HG03159 (cell line): ENCODE measurements at regions not wholly inside any gene's neighbourhood (a gene's known extent, or its start where the extent isn't known, plus 50 kb on each side); places are given as distances from the start of the nearest gene placed in this dataset.
"Not testable (repeated sequence)": the region's sequence is repeated elsewhere in the genome, so short reads cannot be mapped to it uniquely, and the experiment has no call there.

ENCODE experiments used
- ATAC-seq: cut with Tn5 transposase; IDR thresholded peaks from one replicate; pipeline ENCODE4 v1.9.1; 2021; ENCODE audit warnings: mild to moderate bottlenecking, moderate library complexity; ENCODE audit not compliant: unreplicated experiment

- no peak for ATAC-seq
Measured at GRCh38 chr12:42030588-42030987, 114.1 kb downstream of the GXYLT1 start.

GRCh38 chr12:42027546-42027945 is 117.1 kb downstream of the GXYLT1 start:
- no peak for ATAC-seq

DNA sequence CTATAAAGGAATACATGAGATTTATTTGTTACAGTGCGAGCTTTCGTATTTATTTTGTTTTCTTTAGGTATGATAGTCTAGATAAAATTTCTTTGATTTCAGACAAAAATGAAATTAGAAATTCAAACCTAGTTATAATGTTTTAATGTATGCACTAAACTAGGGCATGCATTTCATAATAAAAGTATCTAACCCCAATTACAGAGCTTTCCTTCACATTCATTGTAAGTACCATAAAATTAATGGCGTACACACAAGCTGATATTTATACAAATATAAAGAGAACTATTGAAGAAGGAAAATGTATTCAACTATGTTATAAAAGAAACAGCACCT is 120.2 kb downstream of the GXYLT1 start:
- no peak for ATAC-seq

- ATAC-seq = peak; percentile 84
Measured at GRCh38 chr12:42023733-42024494, 120.8 kb downstream of the GXYLT1 start.

DNA sequence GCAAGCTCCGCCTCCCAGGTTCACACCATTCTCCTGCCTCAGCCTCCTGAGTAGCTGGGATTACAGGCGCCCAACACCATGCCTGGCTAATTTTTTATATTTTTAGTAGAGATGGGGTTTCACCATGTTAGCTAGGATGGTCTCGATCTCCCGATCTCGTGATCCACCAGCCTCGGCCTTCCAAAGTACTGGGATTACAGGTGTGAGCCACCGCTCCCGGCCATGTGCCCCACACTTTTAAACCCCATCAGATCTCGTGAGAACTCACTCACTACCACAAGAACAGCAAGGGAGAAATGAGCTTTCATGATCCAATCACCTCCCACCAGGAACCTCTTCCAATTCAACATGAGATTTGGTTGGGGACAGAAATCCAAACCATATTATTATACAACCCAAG is 122.7 kb downstream of the GXYLT1 start:
- not testable (repeated sequence) for ATAC-seq

DNA sequence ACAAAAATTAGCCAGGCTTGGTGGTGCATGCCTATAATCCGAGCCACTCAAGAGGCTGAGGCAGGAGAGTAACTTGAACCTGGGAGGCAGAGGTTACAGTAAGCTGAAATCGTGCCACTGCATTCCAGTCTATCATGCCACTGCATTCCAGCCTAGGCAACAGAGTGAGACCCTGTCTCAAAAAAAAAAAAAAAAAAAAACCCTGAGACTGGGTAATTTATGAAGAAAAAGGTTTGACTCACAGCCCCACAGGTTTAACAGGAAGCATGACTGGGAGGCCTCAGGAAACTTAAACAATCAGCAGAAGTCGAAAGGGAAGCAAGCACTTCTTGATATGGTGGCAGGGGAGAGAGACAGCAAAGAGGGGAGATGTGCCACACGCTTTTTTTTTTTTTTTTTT is 123.2 kb downstream of the GXYLT1 start:
- no peak for ATAC-seq

- no peak for ATAC-seq
Measured at GRCh38 chr12:42020226-42020625, 124.4 kb downstream of the GXYLT1 start.

DNA sequence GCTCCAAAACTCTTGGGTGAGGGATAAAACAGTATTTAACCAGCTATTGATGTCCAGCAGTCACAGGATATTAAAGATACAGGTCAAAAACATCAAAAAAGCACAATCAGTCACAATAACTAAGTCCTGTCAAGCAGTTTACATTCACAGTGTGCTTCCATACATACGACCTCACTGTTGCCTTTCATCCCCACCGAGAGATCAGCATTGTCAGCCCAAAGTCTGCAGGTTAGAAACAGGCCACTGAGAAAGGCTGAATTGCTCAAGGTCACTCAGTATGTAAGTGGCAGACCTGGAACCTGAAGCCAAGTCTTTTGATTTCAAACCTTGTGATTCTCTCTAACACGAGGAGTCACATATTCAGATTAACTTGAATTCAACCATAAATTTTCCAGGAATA is 124.9 kb downstream of the GXYLT1 start:
- ATAC-seq = no peak

DNA sequence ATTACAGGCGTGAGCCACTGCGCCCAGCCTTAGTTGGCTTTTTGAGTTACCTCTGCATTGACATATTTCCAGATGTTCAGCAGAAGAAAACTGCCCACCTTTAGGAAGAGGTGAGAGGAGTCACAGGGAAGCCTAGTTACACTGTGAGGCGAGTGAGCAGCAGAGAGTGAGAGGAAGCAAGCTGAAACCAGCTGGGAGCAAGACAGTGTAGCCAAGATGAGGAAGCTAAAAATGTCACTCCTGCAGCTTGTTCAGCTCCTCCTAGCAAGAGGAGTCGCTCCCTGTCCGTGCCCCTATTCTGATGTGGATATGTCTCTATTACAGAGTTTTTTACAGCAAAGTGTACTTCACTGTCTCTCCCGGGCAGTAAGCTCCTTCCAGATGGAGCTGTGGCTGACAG is 127.6 kb downstream of the GXYLT1 start:
- ATAC-seq = peak; percentile 45

GRCh38 chr12:42015051-42015461 is 129.6 kb downstream of the GXYLT1 start:
- no peak for ATAC-seq

DNA sequence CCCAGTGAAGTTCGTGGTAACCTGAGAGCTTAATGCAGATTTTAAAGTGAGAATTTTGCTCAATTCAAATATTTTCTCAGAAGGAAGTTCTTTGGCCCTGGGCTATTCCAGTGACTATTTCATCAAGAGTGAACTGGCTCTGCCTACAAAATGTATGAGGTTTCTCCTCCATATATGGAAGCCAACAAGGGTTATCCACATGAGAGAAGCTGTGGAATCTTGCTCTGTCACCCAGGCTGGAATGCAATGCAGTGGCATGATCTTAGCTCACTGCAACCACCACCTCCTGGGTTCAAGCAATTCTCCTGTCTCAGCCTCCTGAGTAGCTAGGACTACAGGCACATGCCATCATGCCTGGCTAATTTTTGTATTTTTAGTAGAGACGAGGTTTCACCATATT is 132.2 kb downstream of the GXYLT1 start:
- ATAC-seq = not testable (repeated sequence)

DNA sequence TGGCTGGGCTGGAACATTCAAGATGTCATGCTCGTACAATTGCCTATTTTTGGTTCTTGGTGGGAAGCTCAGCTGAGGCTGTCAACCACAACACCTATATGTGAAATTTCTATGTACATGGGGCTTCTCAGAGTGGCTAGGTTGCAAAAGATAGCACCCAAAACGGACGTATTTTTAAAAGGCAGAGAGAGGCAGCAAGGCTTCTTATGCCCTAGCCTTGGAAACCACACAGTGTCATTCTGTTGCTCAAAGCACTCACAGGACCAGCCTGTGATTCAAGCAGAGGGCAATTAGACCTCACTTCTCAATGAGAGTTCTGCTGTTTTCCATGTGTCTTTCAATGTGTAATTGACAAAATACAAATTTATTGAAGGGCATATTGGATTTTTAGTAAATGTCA is 134.0 kb downstream of the GXYLT1 start:
- ATAC-seq = no peak

DNA sequence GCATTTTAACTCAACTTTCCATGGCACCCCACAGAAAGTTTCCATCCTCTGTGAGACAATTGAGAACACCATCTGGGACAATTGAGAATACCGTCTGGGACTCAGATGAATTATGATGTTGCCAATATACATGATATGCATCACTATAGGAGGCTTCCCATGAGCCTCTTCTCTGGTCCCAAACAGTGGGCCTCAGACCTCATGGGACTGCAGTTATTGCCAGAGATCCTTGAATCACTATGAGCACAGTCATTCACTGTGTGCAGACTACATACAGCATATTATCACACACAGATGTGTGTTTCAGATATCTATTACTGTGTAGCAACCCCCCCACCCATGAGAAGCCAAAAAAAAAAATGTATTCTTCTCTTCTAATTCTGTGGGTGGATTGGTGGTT is 134.4 kb downstream of the GXYLT1 start:
- no peak for ATAC-seq

DNA sequence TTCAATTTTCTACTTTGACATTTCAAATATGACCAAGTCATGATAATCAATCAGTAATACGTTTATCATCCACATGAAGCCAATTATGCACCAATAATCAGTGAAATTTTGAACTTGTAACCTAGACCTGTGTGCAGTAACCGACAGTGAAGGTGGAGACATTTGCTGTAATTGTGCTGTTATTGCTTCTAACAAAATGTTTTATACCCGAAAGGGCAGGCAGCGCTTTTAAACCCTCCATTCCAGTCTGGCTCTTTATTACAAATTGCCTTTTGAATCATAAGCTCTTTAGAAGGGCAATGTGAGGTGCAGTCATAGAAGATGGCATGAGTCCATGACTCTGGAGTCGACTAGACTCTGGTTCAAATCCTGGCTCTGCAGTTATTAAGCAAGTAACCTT is 135.7 kb downstream of the GXYLT1 start:
- no peak for ATAC-seq

GRCh38 chr12:42003031-42003430 is 141.6 kb downstream of the GXYLT1 start:
- ATAC-seq = no peak

DNA sequence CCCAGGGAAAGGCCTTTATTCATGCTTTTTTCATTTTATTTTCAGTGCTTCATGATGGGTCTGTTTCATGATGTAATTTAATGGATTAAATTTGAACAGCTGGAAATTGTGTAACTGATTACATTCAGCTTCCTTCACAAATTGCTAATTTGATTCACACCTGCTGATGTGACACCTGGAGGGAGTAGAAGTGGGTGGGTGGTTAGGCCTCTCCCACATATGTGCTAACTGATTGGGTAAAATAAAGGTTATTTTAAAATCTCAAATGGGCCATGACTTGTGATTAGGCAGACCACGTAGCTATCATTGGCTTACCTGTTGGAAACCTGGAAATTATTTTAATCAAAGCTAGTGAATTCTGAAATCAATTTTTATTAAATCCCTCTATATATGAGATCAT is 142.1 kb downstream of the GXYLT1 start:
- no peak for ATAC-seq

DNA sequence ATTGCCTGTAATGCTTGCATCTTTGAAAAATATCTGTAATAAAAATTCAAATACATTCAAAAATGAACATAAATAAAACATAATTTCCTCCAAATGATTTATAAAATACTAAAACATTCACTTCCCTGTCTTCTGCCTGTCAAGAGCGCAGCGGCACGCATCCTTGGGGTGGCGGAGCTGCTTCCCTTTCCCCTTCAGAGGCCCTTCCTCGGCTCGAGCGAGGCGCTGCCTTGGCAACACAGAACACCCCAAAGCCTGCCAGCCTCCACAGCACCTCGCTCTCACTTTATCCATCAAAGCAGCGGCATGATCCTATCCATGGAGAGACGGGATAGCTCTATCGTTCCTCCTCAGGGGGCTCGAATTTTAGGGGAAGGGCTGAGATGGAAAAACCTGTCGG is 146.2 kb downstream of the GXYLT1 start:
- ATAC-seq = no peak

DNA sequence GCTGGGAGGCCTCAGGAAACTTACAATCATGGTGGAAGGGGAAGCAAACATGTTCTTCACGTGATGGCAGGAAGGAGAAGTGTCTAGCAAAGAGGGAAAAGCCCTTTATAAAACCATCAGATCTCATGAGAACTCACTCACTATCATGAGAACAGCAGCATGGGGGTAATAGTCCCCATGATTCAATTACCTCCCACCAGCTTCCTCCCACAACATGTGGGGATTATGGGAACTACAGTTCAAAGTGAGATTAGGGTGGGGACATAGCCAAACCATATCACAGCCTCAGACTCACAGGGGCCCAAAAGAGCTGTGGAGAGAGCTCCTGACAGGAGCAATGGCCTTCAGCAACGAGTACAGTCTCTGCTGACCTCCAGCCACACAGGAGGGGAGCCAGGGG is 151.4 kb downstream of the GXYLT1 start:
- no peak for ATAC-seq

- no peak for ATAC-seq
Measured at GRCh38 chr12:41992692-41993215, 151.9 kb downstream of the GXYLT1 start.

DNA sequence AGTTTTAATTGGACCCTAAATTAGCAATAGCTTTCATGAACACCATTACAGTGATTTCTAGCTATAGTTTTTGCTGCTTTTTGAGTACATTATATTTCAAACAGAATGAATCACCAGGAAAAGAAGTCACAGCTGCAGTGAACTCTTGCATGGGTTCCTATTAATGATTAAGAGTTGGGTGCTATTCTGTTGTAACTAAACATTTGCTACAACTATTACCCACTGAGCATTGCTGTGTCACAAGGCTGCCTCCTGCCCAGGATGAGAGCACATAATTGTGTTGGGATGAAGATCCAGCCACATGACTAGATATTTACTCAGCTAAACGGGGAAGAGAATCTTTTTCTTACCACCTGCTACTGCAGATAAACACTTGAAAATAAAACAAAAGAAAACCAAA is 152.7 kb downstream of the GXYLT1 start:
- no peak for ATAC-seq

DNA sequence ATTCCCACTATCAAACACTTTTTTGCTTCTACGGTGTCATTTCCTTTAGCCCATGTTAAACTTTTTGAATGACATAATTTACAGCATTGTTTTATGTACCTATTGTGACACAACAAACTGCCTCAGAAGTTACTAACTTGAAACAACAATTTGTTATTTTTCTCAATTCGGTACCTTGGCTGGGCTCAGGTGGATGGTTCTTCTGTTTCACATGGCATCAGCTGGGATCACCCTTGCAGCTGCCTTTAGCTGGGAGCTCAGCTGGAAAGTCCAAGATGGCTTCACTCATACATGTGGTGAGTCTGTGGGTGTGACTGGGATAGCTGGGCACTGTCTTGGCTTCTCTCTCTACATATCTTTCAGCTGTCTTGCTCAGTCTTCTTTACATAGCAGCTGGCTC is 156.0 kb downstream of the GXYLT1 start:
- no peak for ATAC-seq

DNA sequence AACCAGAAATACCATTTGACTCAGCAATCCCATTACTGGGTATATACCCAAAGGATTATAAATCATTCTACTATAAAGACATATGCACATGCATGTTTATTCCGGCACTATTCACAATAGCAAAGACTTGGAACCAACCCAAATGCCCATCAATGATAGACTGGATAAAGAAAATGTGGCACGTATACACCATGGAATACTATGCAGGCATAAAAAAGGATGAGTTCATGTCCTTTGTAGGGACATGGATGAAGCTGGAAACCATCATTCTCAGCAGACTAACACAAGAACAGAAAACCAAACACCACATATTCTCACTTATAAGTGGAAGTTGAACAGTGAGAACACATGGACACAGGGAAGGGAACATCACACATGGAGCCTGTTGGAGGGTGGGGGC is 158.2 kb downstream of the GXYLT1 start:
- not testable (repeated sequence) for ATAC-seq

DNA sequence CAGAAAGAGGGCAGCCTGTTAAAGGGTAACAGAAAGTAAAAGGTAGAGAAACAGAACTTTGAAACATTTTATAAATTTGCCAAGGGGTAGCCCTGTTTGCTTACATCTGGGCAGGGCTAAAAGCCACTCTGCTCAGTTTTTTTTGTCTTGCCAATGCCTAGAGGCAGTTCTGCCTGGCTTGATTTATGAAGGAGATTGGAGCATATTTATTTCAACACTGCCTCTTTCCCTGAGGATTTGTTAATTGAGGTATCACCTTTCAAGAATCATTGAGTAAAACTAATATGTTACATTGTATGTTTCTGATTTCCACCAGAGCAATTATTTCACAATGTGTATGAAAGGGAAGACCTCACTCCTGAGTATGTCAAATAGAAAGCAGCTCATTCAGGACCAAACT is 160.8 kb downstream of the GXYLT1 start:
- ATAC-seq = no peak
